H1 (cell line): ENCODE measurements at regions not wholly inside any gene's neighbourhood (a gene's known extent, or its start where the extent isn't known, plus 50 kb on each side); places are given as distances from the start of the nearest gene placed in this dataset.

Experiments used
- CTCF ChIA-PET: fragments of 300-600 bp; sonication (Branson Sonifier 250); formaldehyde crosslinking; loops from one replicate; lab custom pipeline; 2021; ENCODE audit not compliant: partially characterized antibody; lab: Charles Lee
- POLR2A ChIA-PET: fragments of 300-600 bp; sonication (Branson Sonifier 250); formaldehyde crosslinking; loops from one replicate; lab custom pipeline; 2021; ENCODE audit warnings: inconsistent platforms; ENCODE audit not compliant: partially characterized antibody; lab: Charles Lee
- DNase-seq, 2 experiments: peaks; one replicate each; pipeline versions ENCODE4 v3.0.0 to v3.0.0-alpha.2; 2010 to 2022; ENCODE audit warnings: low spot score in 2 of 2, low read depth in 1 of 2, mixed read lengths in 1 of 2
- FAIRE-seq: peaks from 2 replicates; lab custom pipeline; 2011; peaks lifted over from hg19 to GRCh38; lab: Jason Lieb, UNC
- H2AFZ ChIP-seq: 2 replicates; pipeline ENCODE4 v1.8.1; 2012; ENCODE audit warnings: low read length, inconsistent platforms
- H2AK5ac ChIP-seq: 2 replicates; pipeline ENCODE4 v1.6.1; 2013; ENCODE audit warnings: low read depth, low read length
- H2BK120ac ChIP-seq: replicated peaks from 2 replicates; pipeline ENCODE3; 2013; ENCODE audit warnings: low read depth, low read length, inconsistent platforms
- H2BK12ac ChIP-seq: 2 replicates; pipeline ENCODE4 v1.6.1; 2013; ENCODE audit warnings: low read depth, low read length
- H2BK15ac ChIP-seq: 2 replicates; pipeline ENCODE4 v1.6.1; 2013; ENCODE audit warnings: low read length
- H2BK20ac ChIP-seq: 2 replicates; pipeline ENCODE4 v1.6.1; 2013; ENCODE audit warnings: low read length
- H2BK5ac ChIP-seq: 2 replicates; pipeline ENCODE4 v1.6.1; 2013; ENCODE audit warnings: low read depth, low read length
- H3K14ac ChIP-seq: 2 replicates; pipeline ENCODE4 v1.6.1; 2013; ENCODE audit warnings: inconsistent platforms; ENCODE audit not compliant: insufficient read length
- H3K18ac ChIP-seq: 2 replicates; pipeline ENCODE4 v1.6.1; 2013; ENCODE audit warnings: low read length; ENCODE audit errors: extremely low read depth
- H3K23ac ChIP-seq: 2 replicates; pipeline ENCODE4 v1.6.1; 2013; ENCODE audit warnings: inconsistent platforms; ENCODE audit not compliant: insufficient read length
- H3K23me2 ChIP-seq: 2 replicates; pipeline ENCODE4 v1.6.1; 2013; ENCODE audit warnings: low read depth, low read length
- H3K27ac ChIP-seq: 2 replicates; pipeline ENCODE4 v1.6.1; 2011; ENCODE audit warnings: low read depth, low read length, inconsistent platforms
- H3K27me3 ChIP-seq, 4 experiments: replicated peaks in 1 of 4; 1 replicate in 1 of 4; 2 replicates in 3 of 4; pipeline versions ENCODE4 v1.6.1 to v1.8.1; 2011 to 2013; ENCODE audit warnings: low read length in 3 of 4, mild to moderate bottlenecking in 3 of 4, inconsistent platforms in 2 of 4, mixed read lengths in 2 of 4, moderate library complexity in 1 of 4; ENCODE audit not compliant: control insufficient read depth in 3 of 4, insufficient read depth in 3 of 4; ENCODE audit errors: extremely low read depth in 1 of 4
- H3K36me3 ChIP-seq, 4 experiments: 2 replicates each; pipeline versions ENCODE4 v1.6.1 to v1.8.1; 2011 to 2013; ENCODE audit warnings: mild to moderate bottlenecking in 4 of 4, low read length in 3 of 4, moderate library complexity in 2 of 4, control low read depth in 1 of 4, inconsistent platforms in 1 of 4; ENCODE audit not compliant: insufficient read depth in 4 of 4, control insufficient read depth in 2 of 4
- H3K4ac ChIP-seq: replicated peaks from 2 replicates; pipeline ENCODE3; 2013; ENCODE audit warnings: low read length, low read depth, mixed read lengths, inconsistent platforms; ENCODE audit not compliant: insufficient read length
- H3K4me1 ChIP-seq, 4 experiments: replicated peaks in 1 of 4; 1 replicate in 1 of 4; 2 replicates in 3 of 4; pipeline versions ENCODE4 v1.6.1 to v1.8.1; 2011 to 2013; ENCODE audit warnings: low read length in 3 of 4, inconsistent platforms in 2 of 4, mixed read lengths in 1 of 4; ENCODE audit not compliant: insufficient read depth in 4 of 4, control insufficient read depth in 3 of 4
- H3K4me2 ChIP-seq, 2 experiments: 2 replicates each; pipeline versions ENCODE4 v1.6.1 to v1.8.1; 2011 to 2013; ENCODE audit warnings: low read depth in 2 of 2, low read length in 2 of 2, control low read depth in 1 of 2, inconsistent platforms in 1 of 2, mild to moderate bottlenecking in 1 of 2; ENCODE audit not compliant: insufficient read depth in 1 of 2
- H3K4me3 ChIP-seq, 4 experiments: fragments of 200-600, 300-600 bp in 1 of 4; sonication (generic), shearing (Covaris generic), sonication (Bioruptor Twin) in 1 of 4; 2 replicates each; pipeline versions ENCODE4 v1.5.1 to v1.8.1; 2011 to 2016; ENCODE audit warnings: low read length in 4 of 4, low read depth in 3 of 4, control low read depth in 2 of 4, inconsistent platforms in 2 of 4, mild to moderate bottlenecking in 2 of 4, mixed read lengths in 1 of 4, moderate library complexity in 1 of 4; ENCODE audit not compliant: insufficient read depth in 2 of 4; ENCODE audit errors: extremely low read depth in 1 of 4
- H3K56ac ChIP-seq: replicated peaks from 2 replicates; pipeline ENCODE3; 2013; ENCODE audit warnings: low read depth, mild to moderate bottlenecking, mixed read lengths, low read length, inconsistent platforms; ENCODE audit not compliant: insufficient read length
- H3K79me1 ChIP-seq: 2 replicates; pipeline ENCODE4 v1.6.1; 2013; ENCODE audit warnings: low read depth, low read length, control low read depth
- H3K79me2 ChIP-seq, 2 experiments: 2 replicates each; pipeline versions ENCODE4 v1.6.1 to v1.8.1; 2012 to 2013; ENCODE audit warnings: low read length in 2 of 2, mild to moderate bottlenecking in 2 of 2, inconsistent platforms in 1 of 2; ENCODE audit not compliant: insufficient read depth in 2 of 2, control insufficient read depth in 1 of 2
- H3K9ac ChIP-seq, 4 experiments: replicated peaks in 1 of 4; 1 replicate in 1 of 4; 2 replicates in 3 of 4; pipeline versions ENCODE4 v1.6.1 to v1.8.1; 2011 to 2013; ENCODE audit warnings: low read depth in 3 of 4, low read length in 3 of 4, control low read depth in 2 of 4, mild to moderate bottlenecking in 2 of 4, moderate library complexity in 2 of 4, inconsistent platforms in 1 of 4; ENCODE audit errors: extremely low read depth in 1 of 4
- H3K9me3 ChIP-seq, 2 experiments: 2 replicates each; pipeline versions ENCODE4 v1.6.1 to v1.8.1; 2012 to 2013; ENCODE audit warnings: mild to moderate bottlenecking in 2 of 2, moderate library complexity in 2 of 2, control low read depth in 1 of 2, inconsistent platforms in 1 of 2, low read depth in 1 of 2, low read length in 1 of 2, mixed read lengths in 1 of 2; ENCODE audit not compliant: insufficient read depth in 2 of 2
- H4K20me1 ChIP-seq, 2 experiments: replicated peaks in 1 of 2; 2 replicates each; pipeline versions ENCODE3 to v1.8.1; 2011 to 2013; ENCODE audit warnings: inconsistent platforms in 2 of 2, low read length in 2 of 2, mild to moderate bottlenecking in 1 of 2; ENCODE audit not compliant: insufficient read depth in 2 of 2, control insufficient read depth in 1 of 2
- H4K5ac ChIP-seq: 2 replicates; pipeline ENCODE4 v1.6.1; 2013; ENCODE audit warnings: low read length, low read depth, mixed read lengths, inconsistent platforms; ENCODE audit not compliant: insufficient read length
- H4K8ac ChIP-seq: 2 replicates; pipeline ENCODE4 v1.8.0; 2013; ENCODE audit warnings: mild to moderate bottlenecking, moderate library complexity, low read length, inconsistent platforms; ENCODE audit not compliant: insufficient read depth; ENCODE audit errors: extremely low read depth
- H4K91ac ChIP-seq: replicated peaks from 2 replicates; pipeline ENCODE3; 2013; ENCODE audit warnings: low read length, mixed read lengths, inconsistent platforms; ENCODE audit not compliant: insufficient read length
- MAFK ChIP-seq: IDR thresholded peaks from 2 replicates; pipeline ENCODE4 v1.6.1; 2012; ENCODE audit warnings: low read depth, mild to moderate bottlenecking, improper control_type of control experiment, low read length
- POLR2AphosphoS5 ChIP-seq: IDR thresholded peaks from 2 replicates; pipeline ENCODE4 v1.6.1; 2011; ENCODE audit warnings: low read depth, low read length
- RBBP5 ChIP-seq: IDR thresholded peaks from 2 replicates; pipeline ENCODE4 v1.7.1; 2012; ENCODE audit warnings: low read depth, mild to moderate bottlenecking, inconsistent platforms, low read length, moderate library complexity, borderline replicate concordance
- SIN3A ChIP-seq, 2 experiments: IDR thresholded peaks in 1 of 2; conservative IDR thresholded peaks in 1 of 2; 2 replicates each; pipeline ENCODE4 v1.6.1; 2011 to 2012; ENCODE audit warnings: low read length in 2 of 2, improper control_type of control experiment in 1 of 2, low read depth in 1 of 2, mild to moderate bottlenecking in 1 of 2
- WGBS, 2 experiments: shearing (Covaris generic) in 1 of 2; methylation state at CpG; one replicate each; pipeline versions ENCODE4 v1.1.6 to v1.1.7; 2013 to 2015; ENCODE audit warnings: low lambda C conversion rate in 2 of 2, mixed read lengths in 2 of 2, inconsistent platforms in 1 of 2, low coverage in 1 of 2, missing lambda C conversion rate in 1 of 2; ENCODE audit not compliant: insufficient replicate concordance in 2 of 2, insufficient coverage in 1 of 2, insufficient read length in 1 of 2; ENCODE audit errors: extremely low coverage in 1 of 2, missing lambda C conversion rate in 1 of 2; 5-methylcytosine and 5-hydroxymethylcytosine counted together
- TF ChIP-seq, protein P1 (sequence below): IDR thresholded peaks from 2 replicates; pipeline ENCODE4 v1.6.1; 2012; ENCODE audit warnings: inconsistent platforms

DNA sequence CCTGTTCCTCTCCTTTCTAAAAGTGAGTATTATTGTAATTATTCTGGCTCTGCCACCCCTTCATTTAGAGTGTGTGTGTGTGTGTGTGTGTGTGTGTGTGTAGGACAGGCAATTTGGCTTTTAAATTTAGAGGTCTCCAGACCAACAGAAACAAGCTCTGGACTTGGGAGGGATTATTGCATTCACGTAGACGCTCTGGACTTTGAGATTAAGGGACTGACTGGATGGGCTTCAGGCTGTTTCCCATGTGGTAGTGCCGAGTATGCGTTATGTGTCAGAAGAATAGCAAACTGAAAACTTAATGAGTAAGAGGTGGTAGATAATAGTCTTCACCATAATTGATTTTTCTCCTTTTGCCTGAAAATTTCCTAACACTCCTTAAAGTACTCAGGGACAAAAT, 281.9 kb downstream of the USP25 start:
- H3K4me3 ChIP-seq, result no peak overlapping the region
- H4K20me1 ChIP-seq, result no peaks in the 10 kb centered on the region
- H4K5ac ChIP-seq, result no peak overlapping the region
- no peak for DNase-seq
- H3K14ac ChIP-seq, result no peak overlapping the region
- H3K56ac ChIP-seq, result no peak overlapping the region
- H3K18ac ChIP-seq, result no peak overlapping the region
- H2AFZ ChIP-seq, result 0 out of 2 replicates have a peak overlapping the region, but pooled peaks have one; percentile 5
- no peak overlapping the region for H2BK20ac ChIP-seq
- no peak overlapping the region for H2BK12ac ChIP-seq
- H3K4me2 ChIP-seq, result no peak overlapping the region
- no peaks in the 10 kb centered on the region for H3K9me3 ChIP-seq
- H2BK5ac ChIP-seq, result no peak overlapping the region
- ChIA-PET POLR2A (no interaction called here), CTCF (interaction anchor here (1.2 kb wide), 1 partner anchor 9 kb away, joined by 4 read pairs; no protein-coding TSS in a partner anchor)
- H3K4ac ChIP-seq, result no peak overlapping the region
- H3K23ac ChIP-seq, result no peak overlapping the region
- H2BK15ac ChIP-seq, result no peak overlapping the region
- no peaks in the 10 kb centered on the region for H3K79me1 ChIP-seq
- FAIRE-seq, result no peak
- H2BK120ac ChIP-seq, result no peak overlapping the region
- H3K36me3 ChIP-seq, result no peaks in the 10 kb centered on the region
- no peaks in the 10 kb centered on the region for H3K4me1 ChIP-seq
- H3K9ac ChIP-seq, result no peak overlapping the region
- H2AK5ac ChIP-seq, result no peak overlapping the region
- no peak for TF ChIP-seq MAFK
- TF ChIP-seq POLR2AphosphoS5, result no peak
- TF ChIP-seq, protein P1, sequence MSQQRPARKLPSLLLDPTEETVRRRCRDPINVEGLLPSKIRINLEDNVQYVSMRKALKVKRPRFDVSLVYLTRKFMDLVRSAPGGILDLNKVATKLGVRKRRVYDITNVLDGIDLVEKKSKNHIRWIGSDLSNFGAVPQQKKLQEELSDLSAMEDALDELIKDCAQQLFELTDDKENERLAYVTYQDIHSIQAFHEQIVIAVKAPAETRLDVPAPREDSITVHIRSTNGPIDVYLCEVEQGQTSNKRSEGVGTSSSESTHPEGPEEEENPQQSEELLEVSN, result no peak
- TF ChIP-seq RBBP5, result no peak
- TF ChIP-seq SIN3A (conservative IDR thresholded peaks at IDR 0.05 in 1 of 2, IDR thresholded peaks at IDR 0.05 in 1 of 2; ENCODE audit: low read depth in 1 of 2, low read length in 2 of 2), result no peak
- no peaks in the 10 kb centered on the region for H3K79me2 ChIP-seq
- no peak overlapping the region for H3K27ac ChIP-seq
- no peaks in the 10 kb centered on the region; the same call in 1 of the 2 replicates for H3K23me2 ChIP-seq
- no peak overlapping the region for H4K8ac ChIP-seq
- WGBS, 2 experiments, result 88% methylated on average over 4 of the region's 4 CpGs; no CpG with 5 or more reads in 1 of the 2 experiments
- no peak overlapping the region for H4K91ac ChIP-seq
- no peaks in the 10 kb centered on the region for H3K27me3 ChIP-seq
